ENCODE measurements at regions not wholly inside any gene's neighbourhood (a gene's known extent, or its start where the extent isn't known, plus 50 kb on each side); places are given as distances from the start of the nearest gene placed in this dataset.

DNA sequence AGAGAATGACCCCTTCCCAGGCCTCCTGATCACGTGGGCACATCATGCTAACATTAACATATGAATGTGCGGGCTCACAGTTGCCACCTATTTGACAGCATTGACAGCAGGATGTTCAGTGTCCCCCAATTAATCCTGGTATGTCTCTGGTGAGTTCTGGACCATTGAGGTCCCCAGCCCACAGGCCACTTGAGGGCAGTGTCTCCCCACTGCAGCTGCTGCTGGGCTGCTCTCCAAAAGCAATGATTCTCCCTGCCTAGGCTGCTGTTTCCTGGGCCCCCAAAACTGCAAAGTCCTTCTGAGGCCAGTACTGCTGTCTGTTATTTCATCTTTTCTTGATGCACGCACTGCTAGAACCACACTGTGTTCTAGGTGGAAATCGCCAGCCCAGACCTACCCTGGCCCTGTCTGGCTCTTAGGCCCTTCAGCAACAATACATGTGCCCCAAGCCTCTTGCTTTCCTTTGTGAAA lies 52.7 kb upstream of the MAPK4 start:
- in situ Hi-C loops (cut with MboI; ENCODE audit: low pct_unique_long_range_greater_than_20kb, low sequenced_read_pairs, unreplicated experiment) = no loop called here
- TF ChIP-seq, protein P1, sequence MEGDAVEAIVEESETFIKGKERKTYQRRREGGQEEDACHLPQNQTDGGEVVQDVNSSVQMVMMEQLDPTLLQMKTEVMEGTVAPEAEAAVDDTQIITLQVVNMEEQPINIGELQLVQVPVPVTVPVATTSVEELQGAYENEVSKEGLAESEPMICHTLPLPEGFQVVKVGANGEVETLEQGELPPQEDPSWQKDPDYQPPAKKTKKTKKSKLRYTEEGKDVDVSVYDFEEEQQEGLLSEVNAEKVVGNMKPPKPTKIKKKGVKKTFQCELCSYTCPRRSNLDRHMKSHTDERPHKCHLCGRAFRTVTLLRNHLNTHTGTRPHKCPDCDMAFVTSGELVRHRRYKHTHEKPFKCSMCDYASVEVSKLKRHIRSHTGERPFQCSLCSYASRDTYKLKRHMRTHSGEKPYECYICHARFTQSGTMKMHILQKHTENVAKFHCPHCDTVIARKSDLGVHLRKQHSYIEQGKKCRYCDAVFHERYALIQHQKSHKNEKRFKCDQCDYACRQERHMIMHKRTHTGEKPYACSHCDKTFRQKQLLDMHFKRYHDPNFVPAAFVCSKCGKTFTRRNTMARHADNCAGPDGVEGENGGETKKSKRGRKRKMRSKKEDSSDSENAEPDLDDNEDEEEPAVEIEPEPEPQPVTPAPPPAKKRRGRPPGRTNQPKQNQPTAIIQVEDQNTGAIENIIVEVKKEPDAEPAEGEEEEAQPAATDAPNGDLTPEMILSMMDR (IDR thresholded peaks at IDR 0.05; ENCODE audit: extremely low read depth, insufficient read depth, missing control alignments) = peak; percentile 54
- peak; percentile 23 for DNase-seq (ENCODE audit: low spot score)

DNA sequence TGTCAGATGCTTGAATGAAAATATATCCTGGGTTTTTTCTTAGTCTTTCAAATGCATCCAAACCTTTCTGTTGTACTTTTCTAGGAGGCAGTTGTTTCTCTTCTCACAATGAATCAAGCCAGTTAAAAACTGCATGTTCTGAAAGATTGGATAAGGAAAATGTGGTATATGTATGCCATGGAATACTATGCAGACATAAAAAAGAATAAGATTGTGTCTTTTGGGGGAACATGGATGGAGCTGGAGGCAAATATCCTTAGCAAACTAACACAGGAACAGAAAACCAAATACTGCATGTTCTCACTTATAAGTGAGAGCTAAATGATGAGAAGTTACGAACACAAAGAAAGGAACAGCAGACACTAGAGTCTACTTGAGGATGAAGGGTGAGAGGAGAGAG lies 51.7 kb upstream of the MAPK4 start:
- DNase-seq (ENCODE audit: low spot score) = no peak
- in situ Hi-C loops (cut with MboI; ENCODE audit: low pct_unique_long_range_greater_than_20kb, low sequenced_read_pairs, unreplicated experiment) = no loop called here
- TF ChIP-seq, protein P1 (IDR thresholded peaks at IDR 0.05; ENCODE audit: extremely low read depth, insufficient read depth, missing control alignments) = no peak

DNA sequence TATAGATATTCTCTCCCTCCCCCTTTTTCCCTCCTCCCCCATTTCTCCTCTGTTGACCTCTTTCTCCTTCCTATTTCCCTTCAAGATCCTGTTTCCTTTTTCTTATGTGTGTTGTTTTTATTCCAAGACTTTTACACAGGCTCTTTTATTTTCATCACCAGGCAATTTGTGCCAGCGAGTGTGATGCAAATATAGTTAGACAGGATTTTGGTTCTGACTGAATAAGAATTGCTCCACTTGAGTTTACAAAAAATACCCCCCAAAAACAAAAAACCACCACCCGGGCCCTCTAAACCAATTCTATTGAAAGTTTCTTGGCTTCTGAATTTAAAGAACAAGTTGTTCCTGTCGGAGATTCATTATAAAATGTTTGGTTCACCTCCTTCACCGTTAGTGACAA lies 50.9 kb upstream of the MAPK4 start:
- no peak for DNase-seq (ENCODE audit: low spot score)
- TF ChIP-seq, protein P1 (IDR thresholded peaks at IDR 0.05; ENCODE audit: extremely low read depth, insufficient read depth, missing control alignments) = no peak
- in situ Hi-C loops (cut with MboI; ENCODE audit: low pct_unique_long_range_greater_than_20kb, low sequenced_read_pairs, unreplicated experiment) = no loop called here
